ENCODE measurements at regions not wholly inside any gene's neighbourhood (a gene's known extent, or its start where the extent isn't known, plus 50 kb on each side); places are given as distances from the start of the nearest gene placed in this dataset.
"Not testable (repeated sequence)": the region's sequence is repeated elsewhere in the genome, so short reads cannot be mapped to it uniquely, and the experiment has no call there.

- TF ChIP-seq CTCF (conservative IDR thresholded peaks at IDR 0.05; ENCODE audit: low read length); EZH2phosphoT487 (IDR thresholded peaks at IDR 0.05; ENCODE audit: borderline replicate concordance, low read depth, low read length): not testable (repeated sequence)
Observed at GRCh38 chr9:90506402-90506801, 136.2 kb downstream of the DIRAS2 start.

Data from OCI-LY7 (cell line).